ENCODE measurements at regions not wholly inside any gene's neighbourhood (a gene's known extent, or its start where the extent isn't known, plus 50 kb on each side); places are given as distances from the start of the nearest gene placed in this dataset.

DNA sequence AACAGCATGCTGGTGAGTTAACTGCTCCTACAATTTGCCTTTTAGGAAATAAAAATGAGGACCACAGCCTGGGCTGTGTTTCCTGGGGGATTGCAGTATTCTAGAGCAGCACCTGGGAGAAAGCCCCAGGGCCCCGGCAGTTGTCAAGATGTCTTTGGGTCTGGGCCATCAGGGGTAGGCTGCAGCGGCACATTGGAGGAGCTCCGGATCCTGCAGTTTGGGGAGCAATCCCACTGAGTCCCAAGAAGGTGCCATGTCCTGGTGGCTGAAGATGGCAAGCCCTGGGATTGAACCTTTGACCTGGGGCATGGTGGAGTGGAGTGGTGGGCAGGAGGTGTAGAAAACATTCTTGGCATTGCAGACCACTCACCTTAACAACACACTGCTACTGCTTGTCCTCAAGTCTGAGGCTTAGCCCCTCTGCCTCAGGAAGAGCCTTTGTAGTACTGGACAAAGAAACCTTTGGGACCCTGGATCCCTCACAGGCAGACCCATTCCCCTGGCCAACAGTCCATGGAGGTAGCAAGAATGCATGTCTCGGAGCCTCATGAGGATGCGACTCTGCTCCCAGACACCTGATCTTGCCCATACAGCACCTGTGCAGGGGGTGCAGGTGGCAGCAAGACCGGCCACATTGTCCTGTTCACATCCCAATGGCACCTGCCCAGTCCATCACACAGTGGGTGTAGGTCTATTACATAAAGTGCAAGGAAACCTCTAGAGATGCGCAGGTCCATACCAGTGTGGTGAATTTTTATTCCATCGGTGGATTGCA, 159.1 kb upstream of the IRX2 start:
- intact Hi-C loops (cut with DNase I): no loop called here
- no peak for ATAC-seq
- no peak for DNase-seq (ENCODE audit: missing footprints)

DNA sequence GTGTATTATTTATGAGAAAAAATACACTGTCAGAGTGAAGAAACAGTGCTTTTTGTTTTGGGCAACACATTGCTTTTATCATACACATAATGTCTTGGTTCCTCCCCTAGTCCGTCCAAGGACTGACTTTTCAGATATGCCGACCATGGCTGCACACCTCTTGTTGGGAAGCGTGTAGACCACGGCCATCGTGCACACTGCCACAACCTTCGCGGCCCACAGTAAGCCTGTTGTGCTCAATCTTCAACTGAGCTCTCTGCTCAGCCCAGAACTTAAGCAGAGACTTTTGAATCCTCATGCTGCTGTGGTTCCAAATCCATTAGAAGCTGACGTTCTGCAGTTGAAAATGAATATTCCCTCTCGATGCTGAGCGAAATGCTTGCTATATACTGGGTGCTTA, 157.6 kb upstream of the IRX2 start:
- no peak for DNase-seq (ENCODE audit: missing footprints)
- intact Hi-C loops (cut with DNase I): no loop called here
- no peak for ATAC-seq

DNA sequence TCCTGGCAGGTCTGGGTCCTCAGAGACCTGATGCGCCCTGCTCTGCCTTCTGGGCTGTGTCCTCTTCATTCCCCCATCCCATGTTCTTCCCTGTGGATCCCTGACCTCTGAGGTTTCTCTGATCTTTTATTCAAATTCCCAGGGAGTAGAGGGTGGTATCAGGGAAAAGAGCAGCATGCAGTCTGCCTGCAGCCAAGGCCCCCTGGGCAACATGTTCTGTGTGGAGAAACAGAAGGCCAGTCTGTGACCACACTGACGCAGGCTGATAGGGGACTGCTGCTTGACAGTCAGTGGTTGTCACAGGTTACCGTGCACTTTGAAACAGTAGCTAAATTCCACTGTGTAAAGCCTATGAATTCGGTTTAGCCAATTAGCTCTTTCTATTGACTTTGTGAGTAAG, 156.6 kb upstream of the IRX2 start:
- intact Hi-C loops (cut with DNase I): no loop called here
- ATAC-seq: no peak
- DNase-seq (ENCODE audit: missing footprints): no peak

DNA sequence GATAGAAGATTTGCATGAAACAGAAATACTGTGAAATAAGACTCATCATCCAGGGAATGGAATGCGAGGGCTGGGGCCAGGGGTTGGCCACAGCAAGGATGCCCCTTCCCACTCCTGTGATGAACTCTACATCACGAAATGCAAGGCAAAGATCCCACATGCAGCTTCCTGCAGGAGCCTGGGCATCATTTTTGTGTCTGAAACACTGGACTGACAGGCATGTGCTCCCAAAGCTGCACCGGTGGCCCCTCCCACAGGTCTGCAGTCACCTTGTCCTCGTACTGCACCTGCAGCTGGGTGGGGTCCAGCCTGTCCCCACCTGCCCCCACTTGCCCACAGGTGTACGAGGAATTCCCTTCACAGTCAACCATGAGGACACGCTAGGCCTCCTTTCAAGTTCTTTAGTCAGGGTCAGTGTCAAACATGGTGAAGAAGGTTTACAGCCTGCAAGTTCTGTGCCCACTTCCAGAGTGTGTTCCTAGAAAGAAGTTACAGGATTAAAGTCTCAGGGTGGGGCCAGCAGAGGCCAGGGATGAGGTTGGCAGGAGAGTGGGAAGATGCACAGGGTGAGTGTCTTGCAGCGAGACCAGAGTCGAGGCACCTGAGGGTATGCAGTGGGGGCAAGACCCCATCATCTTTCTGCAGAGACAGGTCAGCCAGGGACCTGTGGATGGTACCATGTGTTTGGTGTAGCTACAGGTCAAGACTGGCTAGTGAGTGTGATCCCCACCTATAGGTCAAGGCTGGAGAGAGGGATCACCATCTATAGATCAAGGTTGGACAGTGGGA, 155.0 kb upstream of the IRX2 start:
- intact Hi-C loops (cut with DNase I): no loop called here
- ATAC-seq (no peak), DNase-seq (ENCODE audit: missing footprints) (no peak)

DNA sequence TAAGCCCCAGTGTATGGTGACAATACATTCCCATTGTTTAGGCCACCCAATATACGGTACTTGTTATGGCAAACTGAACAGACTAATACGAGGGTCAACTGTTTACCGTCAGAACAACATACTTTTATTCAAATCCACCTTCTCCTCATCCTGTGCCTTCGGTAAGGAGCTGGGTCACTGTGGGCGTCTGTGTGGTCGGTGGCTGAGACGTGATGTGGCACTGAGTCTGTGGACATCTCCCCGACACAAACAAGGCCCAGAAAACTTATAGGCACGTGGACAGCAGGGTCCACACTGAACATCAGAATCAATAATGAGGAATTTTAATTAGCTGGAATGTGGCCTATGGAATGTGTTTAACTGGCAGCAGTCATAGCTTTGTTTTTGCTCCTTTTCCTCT, 154.3 kb upstream of the IRX2 start:
- DNase-seq (ENCODE audit: missing footprints): no peak
- intact Hi-C loops (cut with DNase I): no loop called here
- ATAC-seq: no peak

DNA sequence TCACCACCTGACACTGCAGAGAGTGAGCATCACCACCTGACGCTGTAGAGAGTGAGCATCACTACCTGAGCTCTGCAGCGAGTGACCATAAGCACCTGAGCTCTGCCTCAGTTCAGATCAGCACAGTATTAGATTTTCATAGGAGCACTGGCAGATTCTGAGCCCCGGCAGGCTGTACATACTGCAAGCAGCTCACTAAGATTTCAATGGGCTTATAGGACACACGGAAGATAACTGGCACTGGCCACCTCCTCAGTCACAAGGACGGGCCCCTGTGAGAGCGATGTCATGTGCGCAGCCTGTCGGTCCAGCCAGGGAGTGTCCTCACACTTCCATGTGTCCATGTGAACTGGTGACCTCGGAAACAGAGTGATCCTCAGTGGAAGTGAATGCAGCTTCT, 153.5 kb upstream of the IRX2 start:
- intact Hi-C loops (cut with DNase I): no loop called here
- no peak for DNase-seq (ENCODE audit: missing footprints)
- ATAC-seq: no peak

DNA sequence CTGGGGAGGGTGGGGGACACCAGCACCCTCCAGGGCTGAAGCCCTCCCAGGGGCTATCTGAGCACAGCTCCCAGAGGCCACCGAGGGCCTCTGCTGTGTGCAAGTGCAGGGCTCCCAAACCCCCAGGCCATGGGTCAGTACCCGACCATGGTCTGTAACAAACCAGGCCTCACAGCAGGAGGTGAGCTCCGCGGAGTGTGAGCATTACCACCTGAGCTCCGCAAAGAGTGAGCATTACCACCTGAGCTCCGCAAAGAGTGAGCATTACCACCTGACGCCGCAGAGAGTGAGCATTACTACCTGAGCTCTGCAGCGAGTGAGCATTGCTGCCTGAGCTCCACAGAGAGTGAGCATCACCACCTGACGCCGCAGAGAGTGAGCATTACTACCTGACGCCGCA, 152.9 kb upstream of the IRX2 start:
- DNase-seq (ENCODE audit: missing footprints) (no peak), ATAC-seq (no peak)
- intact Hi-C loops (cut with DNase I): no loop called here

DNA sequence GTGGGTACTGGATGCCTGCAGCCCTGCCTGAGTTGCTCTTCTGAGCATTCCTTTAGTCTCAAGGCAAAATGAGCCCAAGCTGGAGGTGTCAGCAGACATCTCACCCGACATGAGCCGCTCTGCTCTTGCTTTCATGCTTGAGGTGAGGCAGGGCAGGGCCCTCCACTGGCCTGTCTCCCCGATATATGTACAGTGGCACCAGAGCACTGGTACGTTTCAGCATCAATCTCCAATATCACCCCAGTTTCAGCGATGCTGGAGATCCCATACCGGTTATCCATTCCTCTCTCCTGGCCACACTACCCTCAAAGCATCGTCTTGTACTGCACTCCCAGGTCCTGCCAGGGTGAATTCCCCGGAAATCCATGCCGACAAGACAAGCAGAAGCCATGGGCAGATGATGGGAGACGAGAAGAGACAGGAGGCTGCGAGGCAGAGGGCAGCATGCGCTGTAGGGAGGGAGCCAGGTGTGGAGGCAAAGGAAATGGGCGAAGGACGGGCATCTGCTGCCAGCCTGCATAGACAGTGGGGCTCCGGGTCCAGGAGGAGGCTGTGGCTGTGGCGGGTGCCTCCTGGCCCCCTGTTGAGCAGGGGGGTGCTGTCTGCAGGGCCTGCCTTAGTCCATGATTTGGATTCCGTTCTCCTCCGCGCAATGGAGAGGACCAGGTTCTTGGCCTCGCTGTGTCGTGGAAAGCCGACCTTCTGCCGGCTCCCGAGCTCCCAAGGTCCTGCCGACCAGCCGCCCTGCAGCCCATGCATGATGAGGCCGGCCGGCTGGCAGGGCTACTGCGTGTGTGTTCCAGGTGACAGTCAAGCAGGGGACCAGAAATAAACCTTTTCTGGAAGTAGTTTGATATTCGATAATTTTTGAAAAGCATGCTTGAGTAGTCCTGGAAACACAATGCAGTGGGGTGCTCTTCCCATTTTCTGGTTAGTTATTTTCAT, 152.2 kb upstream of the IRX2 start:
- ATAC-seq (no peak), DNase-seq (ENCODE audit: missing footprints) (no peak)

DNA sequence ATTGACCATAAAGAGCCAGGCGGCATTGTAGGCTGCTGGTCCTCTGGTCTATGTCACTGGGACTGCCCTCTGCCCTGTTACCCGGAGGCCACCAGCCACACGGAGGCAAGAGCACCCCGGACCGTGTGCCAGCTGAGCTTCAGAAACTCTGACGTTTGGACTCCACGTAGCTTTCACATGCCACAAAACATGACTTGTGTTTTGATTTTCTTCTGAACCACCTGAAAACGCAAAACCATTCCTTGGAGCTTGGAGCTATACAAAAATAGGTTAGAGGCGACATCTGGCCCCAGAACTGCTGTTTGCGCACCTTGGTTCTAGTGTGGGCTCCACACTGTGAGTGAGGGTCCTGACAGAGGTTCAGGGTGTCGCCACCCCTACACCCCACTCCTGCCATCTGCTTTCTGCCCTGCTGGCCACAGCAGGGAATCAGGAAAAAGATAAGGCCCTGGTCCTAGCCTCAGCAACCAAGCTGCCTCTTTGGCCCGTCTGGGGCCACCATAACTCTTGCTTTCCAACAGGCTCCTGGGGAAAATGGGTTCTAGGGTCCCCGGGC, 151.3 kb upstream of the IRX2 start:
- no peak for ATAC-seq
- DNase-seq (ENCODE audit: missing footprints): no peak
- intact Hi-C loops (cut with DNase I): no loop called here

More for the DNA sequence above, 152.2 kb upstream of the IRX2 start:
- intact Hi-C loops (cut with DNase I): no loop called here

DNA sequence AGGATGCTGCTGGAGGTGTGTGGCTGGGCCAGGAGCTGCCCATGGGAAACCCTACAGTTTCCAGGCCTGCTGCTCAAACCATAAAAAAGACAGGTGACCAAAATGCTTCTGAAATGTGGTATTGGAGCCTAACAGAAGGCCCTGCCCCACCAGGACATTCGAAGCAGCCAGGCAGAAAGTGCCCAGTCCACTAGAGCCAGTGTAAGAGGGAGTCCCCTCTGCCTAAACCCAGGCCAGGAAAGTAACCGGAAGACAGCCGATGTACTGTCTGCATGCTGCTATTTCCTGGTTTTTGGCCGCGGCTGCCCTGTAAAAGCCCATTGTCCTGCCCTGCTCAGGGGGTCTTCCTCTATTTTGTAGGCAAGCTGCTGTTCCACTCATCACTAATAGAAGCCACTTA, 150.7 kb upstream of the IRX2 start:
- intact Hi-C loops (cut with DNase I): no loop called here
- DNase-seq (ENCODE audit: missing footprints) (no peak), ATAC-seq (no peak)

DNA sequence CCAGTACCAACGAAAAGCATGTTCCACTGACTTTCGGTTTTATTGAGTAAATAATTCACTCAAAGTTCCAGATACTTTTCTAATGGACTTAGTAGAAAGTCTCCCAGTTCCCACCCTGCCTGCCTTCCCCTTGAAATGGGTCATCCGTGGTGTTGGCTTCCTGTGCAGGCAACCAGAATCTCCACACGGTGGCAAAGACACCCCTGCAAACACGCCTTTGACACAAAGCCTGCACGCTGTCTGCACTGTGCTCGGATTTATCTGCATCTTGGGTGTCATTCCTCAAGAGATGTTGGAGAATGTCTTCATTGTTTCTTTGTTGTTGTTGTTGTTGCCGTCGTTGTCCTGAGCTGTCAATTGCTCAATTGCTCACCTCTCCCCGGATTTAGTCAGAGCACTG, 150.0 kb upstream of the IRX2 start:
- intact Hi-C loops (cut with DNase I): no loop called here
- ATAC-seq: no peak
- no peak for DNase-seq (ENCODE audit: missing footprints)

DNA sequence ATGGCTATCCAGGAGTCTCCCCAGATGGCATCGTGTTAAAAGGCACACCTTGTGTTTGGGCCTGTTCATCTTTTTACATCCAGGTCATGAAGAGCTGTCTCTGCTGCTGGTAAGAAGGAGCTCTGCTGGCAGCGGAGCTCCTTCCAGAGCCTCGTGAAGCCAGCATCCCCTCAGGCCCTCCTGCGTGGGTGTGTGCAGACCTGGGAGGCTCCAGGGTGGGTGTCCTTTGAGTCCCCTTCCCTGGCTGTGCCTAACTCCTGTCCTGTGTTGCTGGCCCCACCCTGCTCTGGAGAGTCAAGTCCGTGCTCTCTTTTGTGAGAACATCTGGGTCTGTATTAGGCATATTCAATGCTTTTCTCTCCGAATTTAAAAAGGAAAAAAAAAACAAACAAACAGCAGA, 149.6 kb upstream of the IRX2 start:
- ATAC-seq (no peak), DNase-seq (ENCODE audit: missing footprints) (no peak)
- intact Hi-C loops (cut with DNase I): no loop called here

DNA sequence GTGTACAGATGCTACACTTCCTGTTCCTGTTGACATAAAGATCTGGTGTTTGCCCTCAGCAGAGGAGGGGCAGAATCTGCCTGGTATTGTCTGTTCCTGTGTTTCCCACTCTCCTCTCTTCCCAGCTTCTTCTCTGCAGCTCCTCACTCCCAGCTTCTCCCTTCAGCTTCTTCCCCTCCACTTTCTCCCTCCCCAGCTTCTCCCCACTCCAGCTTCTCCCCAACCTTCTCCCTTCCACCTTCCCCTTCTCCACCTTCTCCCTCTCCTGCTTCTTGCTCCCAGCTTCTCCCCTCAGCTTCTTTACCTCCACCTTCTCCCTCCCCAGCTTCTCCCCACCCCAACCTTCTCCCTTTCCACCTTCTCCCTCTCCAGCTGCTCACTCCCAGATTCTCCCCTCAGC, 148.9 kb upstream of the IRX2 start:
- intact Hi-C loops (cut with DNase I): no loop called here
- no peak for DNase-seq (ENCODE audit: missing footprints)
- ATAC-seq: no peak

DNA sequence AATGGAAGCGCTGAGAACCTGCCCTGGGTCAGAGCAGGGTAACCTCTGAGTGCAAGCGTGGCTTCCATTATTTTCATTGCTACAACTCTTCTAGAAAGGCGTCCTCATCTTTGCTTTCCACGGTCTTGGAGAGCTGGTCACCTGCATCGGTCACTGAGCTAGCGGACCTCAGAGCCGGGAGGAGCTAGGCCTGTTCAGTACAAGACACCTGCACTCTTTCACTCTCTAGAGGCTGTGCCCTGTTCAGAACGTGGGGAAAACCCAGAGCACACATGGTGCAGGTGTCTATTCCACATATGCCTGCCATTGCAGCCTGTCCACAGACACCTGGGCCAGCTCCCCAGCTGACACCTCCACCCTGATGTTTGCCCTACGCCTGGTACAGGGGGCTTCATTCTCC, 147.8 kb upstream of the IRX2 start:
- intact Hi-C loops (cut with DNase I): no loop called here
- DNase-seq (ENCODE audit: missing footprints) (no peak), ATAC-seq (no peak)

DNA sequence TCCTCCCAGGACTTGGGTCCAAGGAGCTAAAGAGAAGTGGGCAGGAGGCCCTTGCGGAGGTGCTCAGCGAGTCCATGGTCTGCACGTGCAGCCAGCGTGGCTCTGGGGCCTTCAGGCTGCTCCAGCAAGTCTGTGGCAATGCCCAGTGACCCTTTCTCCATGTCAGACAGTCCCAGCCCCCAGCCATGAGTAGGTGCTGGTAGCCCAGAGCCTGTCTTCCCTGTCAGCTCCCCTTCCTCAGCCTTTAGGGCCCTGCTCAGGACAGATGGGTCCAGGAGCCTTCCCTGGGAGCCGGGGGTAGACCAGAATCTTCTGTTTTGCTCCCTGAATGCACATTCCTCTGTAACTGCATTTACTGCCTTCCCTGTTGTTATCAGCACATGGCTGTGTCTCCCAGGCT, 147.2 kb upstream of the IRX2 start:
- ATAC-seq: no peak
- DNase-seq (ENCODE audit: missing footprints): no peak
- intact Hi-C loops (cut with DNase I): no loop called here

DNA sequence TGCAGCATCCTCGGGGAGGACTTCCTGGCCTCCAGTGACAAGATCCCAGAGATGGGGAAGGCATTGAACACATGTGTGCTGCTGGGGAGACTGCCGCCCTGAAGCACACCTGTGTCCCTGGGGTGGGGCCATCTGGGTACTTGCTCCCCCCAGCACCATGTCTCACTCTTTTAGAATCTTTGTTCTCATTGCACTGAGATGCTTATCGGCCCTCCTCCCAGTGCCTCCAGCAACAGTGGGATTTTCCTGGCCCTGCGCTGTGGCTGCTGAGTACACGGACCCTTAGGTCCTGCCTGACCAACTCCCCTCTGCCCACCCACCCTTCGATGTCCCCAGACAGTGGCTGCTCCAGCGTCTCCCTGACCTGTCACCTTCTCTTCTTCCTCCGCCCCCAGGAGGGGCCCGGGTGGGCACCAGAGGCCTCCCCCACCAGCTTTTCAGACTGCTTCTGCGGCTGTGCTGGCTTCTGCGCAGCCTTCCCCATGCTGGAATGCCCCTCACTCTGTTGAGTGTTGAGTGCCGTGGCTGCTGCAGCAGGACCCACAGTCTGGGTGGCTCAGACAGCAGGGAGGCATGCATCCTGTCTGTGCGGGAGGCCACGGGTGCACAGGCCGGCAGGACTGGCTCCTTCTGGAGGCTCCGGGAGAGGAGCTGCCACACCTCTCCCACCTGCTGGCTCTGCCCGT, 145.9 kb upstream of the IRX2 start:
- no peak for ATAC-seq
- no peak for DNase-seq (ENCODE audit: missing footprints)
- intact Hi-C loops (cut with DNase I): no loop called here

DNA sequence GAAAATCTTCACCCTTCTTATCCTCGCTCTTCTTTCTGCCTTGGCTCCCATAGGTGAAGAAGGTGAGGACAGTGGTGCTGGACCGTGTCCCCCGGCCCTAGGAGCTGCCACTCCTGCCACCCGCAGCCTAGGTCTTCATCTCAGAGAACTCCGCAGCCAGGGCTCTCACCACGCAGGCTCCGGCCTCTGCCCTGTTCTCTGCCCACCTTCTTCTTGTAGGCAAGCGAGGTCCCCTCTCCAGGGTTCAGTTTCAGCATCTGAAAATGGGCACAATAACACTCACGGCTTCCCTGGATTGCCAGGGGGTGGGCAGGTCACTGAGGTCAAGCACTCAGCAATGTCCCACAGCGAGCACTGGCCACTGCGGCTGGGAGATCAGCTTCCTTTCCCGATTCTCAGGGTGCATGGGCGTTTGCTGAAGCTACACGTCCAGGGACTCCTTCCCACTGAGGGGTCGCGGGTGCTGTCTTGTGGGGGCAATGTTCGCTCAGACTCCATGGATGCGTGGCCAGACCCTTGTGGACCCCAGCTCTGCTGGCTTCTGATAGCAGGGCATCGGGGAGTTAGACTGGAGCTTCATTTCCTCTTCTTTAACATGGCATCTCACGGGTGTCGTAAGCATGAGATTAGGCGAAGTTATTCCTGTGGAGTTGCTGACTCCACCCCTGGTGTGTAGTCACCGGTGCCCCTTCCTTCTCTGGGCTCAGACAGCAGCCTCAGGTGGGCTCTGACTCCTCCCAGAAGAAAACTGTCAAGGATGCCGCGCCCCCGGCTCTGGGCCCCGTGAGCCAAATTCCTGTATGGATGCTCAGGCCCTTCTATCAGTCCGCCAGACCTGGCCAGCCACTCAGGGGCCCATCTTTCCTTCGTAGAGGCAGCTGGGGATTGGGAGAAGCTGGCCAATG, 145.1 kb upstream of the IRX2 start:
- intact Hi-C loops (cut with DNase I): no loop called here
- no peak for ATAC-seq
- DNase-seq (ENCODE audit: missing footprints): no peak

DNA sequence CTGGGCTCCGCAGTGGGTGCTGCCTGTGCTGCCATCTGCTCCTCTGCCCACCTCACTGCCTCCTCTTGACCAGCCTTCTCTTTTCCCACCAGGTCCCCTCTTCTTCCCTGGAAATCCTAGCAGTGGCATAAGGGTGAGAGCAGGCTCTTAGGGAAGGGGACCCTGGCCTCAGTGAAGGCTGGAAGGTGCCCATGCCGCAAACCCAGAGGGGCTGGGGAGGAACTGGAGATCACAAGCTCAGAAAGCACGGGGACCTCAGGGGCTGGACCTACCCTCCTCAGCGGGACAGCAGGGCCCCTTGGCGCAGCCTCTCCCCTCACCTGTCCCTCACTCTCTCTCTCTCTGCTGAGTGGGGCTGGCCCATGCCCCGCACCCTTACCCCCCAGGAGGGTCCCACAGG, 144.4 kb upstream of the IRX2 start:
- no peak for DNase-seq (ENCODE audit: missing footprints)
- intact Hi-C loops (cut with DNase I): no loop called here

More for the DNA sequence above, 144.4 kb upstream of the IRX2 start:
- no peak for ATAC-seq
